WERI-Rb-1 (cell line): ENCODE measurements at regions not wholly inside any gene's neighbourhood (a gene's known extent, or its start where the extent isn't known, plus 50 kb on each side); places are given as distances from the start of the nearest gene placed in this dataset.

ENCODE experiments used
- DNase-seq: peaks from one replicate; pipeline ENCODE4 v3.0.0-alpha.2; 2020
- H3K27ac ChIP-seq: fragments of 250-450 bp; sonication (Bioruptor Pico); 2 replicates; pipeline ENCODE4 v1.5.1; 2020; ENCODE audit warnings: mild to moderate bottlenecking, moderate library complexity
- H3K27me3 ChIP-seq: fragments of 250-450 bp; sonication (Bioruptor Pico); 2 replicates; pipeline ENCODE4 v1.5.1; 2021; ENCODE audit warnings: mild to moderate bottlenecking, low read depth, moderate library complexity; ENCODE audit not compliant: insufficient read depth, severe bottlenecking
- H3K36me3 ChIP-seq: fragments of 250-450 bp; sonication (Bioruptor Pico); 2 replicates; pipeline ENCODE4 v1.5.1; 2020; ENCODE audit warnings: mild to moderate bottlenecking, moderate library complexity
- H3K4me3 ChIP-seq: 2 replicates; pipeline ENCODE4 v1.5.1; 2011; ENCODE audit warnings: low read depth, mild to moderate bottlenecking, control low read depth, low read length
- H3K9me3 ChIP-seq: fragments of 250-450 bp; sonication (Bioruptor Pico); 2 replicates; pipeline ENCODE4 v1.5.1; 2021; ENCODE audit warnings: mild to moderate bottlenecking, moderate library complexity; ENCODE audit not compliant: severe bottlenecking
- TF ChIP-seq, protein P1 (sequence below): IDR thresholded peaks from 2 replicates; pipeline ENCODE4 v1.5.1; 2011; ENCODE audit warnings: low read depth, mild to moderate bottlenecking, control low read depth, inconsistent platforms, low read length

DNA sequence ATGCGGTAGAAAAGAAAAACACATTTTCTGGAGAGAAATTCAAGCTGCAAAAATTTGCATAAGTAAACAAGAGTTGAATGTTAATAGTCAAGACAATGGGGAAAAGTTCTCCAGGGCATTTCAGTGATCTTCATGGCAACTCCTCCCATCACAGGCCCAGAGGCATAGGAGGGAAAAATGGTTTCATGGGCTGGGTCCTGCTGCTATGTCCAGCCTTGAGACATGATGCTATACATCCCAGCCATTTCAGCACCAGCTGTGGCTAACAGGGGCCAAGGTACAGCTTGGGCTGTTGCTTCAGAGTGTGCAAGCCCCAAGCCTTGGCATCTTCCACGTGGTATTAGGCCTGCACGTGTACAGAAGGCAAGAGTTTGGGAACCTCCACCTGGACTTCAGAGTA is 118.6 kb upstream of the DLGAP1 start:
- no peak overlapping the region for H3K27ac ChIP-seq
- no peak overlapping the region for H3K4me3 ChIP-seq
- H3K9me3 ChIP-seq, result no peaks in the 10 kb centered on the region
- no peak for DNase-seq
- peaks cover 5% of the 10 kb centered on the region for H3K27me3 ChIP-seq
- no peaks in the 10 kb centered on the region for H3K36me3 ChIP-seq
- TF ChIP-seq, protein P1, sequence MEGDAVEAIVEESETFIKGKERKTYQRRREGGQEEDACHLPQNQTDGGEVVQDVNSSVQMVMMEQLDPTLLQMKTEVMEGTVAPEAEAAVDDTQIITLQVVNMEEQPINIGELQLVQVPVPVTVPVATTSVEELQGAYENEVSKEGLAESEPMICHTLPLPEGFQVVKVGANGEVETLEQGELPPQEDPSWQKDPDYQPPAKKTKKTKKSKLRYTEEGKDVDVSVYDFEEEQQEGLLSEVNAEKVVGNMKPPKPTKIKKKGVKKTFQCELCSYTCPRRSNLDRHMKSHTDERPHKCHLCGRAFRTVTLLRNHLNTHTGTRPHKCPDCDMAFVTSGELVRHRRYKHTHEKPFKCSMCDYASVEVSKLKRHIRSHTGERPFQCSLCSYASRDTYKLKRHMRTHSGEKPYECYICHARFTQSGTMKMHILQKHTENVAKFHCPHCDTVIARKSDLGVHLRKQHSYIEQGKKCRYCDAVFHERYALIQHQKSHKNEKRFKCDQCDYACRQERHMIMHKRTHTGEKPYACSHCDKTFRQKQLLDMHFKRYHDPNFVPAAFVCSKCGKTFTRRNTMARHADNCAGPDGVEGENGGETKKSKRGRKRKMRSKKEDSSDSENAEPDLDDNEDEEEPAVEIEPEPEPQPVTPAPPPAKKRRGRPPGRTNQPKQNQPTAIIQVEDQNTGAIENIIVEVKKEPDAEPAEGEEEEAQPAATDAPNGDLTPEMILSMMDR, result no peak

DNA sequence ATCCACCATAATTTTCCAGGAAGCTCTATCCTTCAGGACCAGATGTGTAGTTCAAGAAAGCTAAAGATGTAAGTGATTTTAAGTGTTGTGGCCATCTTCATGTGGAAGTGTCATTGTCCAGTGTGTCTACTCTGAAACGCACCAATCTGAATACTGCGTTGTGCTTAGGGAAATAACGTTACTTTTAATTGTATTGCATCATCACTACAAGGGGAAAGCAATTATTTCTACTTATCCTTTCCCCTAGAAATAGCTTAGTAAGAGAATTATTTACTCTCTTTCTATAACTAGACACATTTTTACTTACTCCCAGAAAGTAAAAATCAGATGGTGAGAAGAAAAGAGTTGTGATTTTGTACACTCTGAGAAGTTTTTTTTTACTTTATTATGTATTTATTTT is 102.4 kb upstream of the DLGAP1 start:
- no peaks in the 10 kb centered on the region for H3K36me3 ChIP-seq
- no peaks in the 10 kb centered on the region for H3K9me3 ChIP-seq
- H3K27ac ChIP-seq, result no peak overlapping the region
- TF ChIP-seq, protein P1, result no peak
- H3K4me3 ChIP-seq, result no peak overlapping the region
- peaks cover 10% of the 10 kb centered on the region for H3K27me3 ChIP-seq
- DNase-seq, result no peak

DNA sequence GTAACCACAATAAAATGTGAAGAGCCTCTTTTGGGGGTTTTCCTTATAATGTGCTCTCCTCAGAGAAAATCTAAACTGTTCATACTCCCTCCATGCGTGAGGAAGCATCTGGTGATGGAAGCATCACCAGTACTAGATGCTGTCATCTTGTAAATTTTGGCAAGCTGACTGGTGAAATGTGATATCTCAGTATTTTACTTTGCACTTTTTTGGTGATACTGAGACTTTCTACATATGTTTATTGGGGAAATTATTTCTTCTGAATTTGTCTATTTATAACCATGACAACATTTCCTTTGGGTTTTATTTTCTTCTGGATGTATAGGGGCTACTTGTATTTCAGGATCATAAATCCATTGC is 95.9 kb upstream of the DLGAP1 start:
- no peak for DNase-seq
- H3K27me3 ChIP-seq, result peaks cover 17% of the 10 kb centered on the region
- H3K9me3 ChIP-seq, result no peaks in the 10 kb centered on the region
- no peak overlapping the region for H3K4me3 ChIP-seq
- TF ChIP-seq, protein P1, result no peak
- H3K27ac ChIP-seq, result no peak overlapping the region
- no peaks in the 10 kb centered on the region for H3K36me3 ChIP-seq

DNA sequence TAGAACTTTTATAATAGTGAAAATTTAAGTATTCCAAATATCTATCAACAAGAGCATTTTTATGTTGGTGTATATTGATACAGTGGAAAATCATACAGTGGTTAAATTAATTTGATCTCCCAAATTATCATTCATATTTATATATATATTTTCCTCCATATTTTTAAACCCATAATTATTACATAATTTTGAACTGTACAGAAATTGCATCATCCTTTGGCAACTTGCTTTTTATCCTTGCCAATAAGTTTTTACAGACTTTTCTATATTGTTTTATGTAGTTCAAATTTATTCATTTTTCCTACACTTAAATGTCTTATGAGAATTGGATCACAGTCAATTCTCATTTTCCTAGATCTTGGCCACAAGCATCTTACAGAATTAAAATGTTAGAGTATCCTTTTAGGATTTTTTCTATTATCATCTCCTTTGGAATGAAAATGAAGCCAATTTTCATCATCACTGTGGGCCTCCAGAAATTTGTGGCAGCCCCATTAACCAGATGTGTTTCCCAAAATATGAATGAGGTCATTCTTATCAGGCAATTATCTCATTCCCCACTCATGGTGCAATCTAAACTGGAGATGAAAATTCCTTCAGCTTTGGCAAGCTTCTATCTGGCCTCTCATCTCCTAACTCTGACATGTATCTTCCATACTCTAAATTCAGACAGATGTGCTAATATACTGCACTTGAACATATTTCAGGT is 94.2 kb upstream of the DLGAP1 start:
- Histone ChIP-seq H3K9me3 (no peaks in the 10 kb centered on the region), H3K27ac (no peak overlapping the region), H3K4me3 (no peak overlapping the region), H3K27me3 (peaks cover 26% of the 10 kb centered on the region), H3K36me3 (no peaks in the 10 kb centered on the region)
- no peak for DNase-seq
- TF ChIP-seq, protein P1, result no peak

DNA sequence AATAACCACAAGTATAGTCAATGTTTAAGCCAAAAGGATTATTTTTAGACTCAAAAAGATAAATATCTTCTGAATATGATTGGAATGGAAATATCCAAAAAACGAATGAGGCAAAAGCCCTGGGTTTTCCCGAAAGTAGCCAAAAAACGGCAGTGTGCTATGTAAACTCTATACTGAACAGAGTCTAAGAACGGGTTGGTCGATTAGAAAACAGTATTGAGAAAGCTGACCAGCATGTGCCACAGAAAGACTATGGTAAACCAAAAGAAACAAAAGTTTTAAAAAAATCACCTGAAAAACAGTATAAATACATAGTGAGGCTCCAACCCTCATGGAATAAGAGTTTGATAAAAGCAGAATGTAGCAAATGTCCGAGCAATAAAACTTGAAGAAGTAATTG is 92.0 kb upstream of the DLGAP1 start:
- H3K27ac ChIP-seq, result no peak overlapping the region
- TF ChIP-seq, protein P1, result no peak
- H3K9me3 ChIP-seq, result no peaks in the 10 kb centered on the region
- peaks cover 28% of the 10 kb centered on the region for H3K27me3 ChIP-seq
- no peak for DNase-seq
- H3K4me3 ChIP-seq, result no peak overlapping the region
- no peaks in the 10 kb centered on the region for H3K36me3 ChIP-seq

DNA sequence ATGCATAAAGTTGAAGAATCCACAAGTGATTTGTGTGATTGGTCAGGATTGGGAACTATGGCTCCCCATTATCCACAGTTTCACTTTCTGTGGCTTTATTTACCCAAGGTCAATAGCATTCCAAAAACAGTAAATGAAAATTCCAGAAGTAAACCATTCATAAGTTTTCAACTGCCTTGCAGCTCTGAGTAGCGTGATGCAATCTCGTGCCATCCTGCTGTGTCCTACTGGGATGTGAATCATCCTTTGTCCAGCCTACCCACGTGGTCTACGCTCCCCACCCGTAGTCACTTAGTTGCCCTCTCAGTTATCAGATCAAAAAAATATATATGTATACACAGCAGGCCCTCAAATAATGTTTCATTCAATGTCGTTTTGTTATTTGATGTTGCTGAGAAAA is 89.0 kb upstream of the DLGAP1 start:
- TF ChIP-seq, protein P1, result no peak
- no peak for DNase-seq
- H3K36me3 ChIP-seq, result no peaks in the 10 kb centered on the region
- H3K27ac ChIP-seq, result no peak overlapping the region
- H3K4me3 ChIP-seq, result no peak overlapping the region
- peaks cover 28% of the 10 kb centered on the region for H3K27me3 ChIP-seq
- H3K9me3 ChIP-seq, result peaks cover 3% of the 10 kb centered on the region
